K562 (cell line): ENCODE measurements at regions not wholly inside any gene's neighbourhood (a gene's known extent, or its start where the extent isn't known, plus 50 kb on each side); places are given as distances from the start of the nearest gene placed in this dataset.

Experiments used
- ATF1 ChIP-seq, 2 experiments: fragments of 450-650 bp in 1 of 2; IDR thresholded peaks; 2 replicates each; pipeline ENCODE4 v1.6.1; 2016; ENCODE audit warnings: missing compliant biosample characterization in 1 of 2, missing genetic modification characterization in 1 of 2
- ATF4 ChIP-seq: fragments of 450-650 bp; formaldehyde crosslinking; IDR thresholded peaks from 2 replicates; pipeline ENCODE4 v1.4.0; 2022; ENCODE audit warnings: mild to moderate bottlenecking, moderate library complexity
- CSDE1 ChIP-seq, 2 experiments: fragments of 450-650 bp; IDR thresholded peaks; 2 replicates each; pipeline ENCODE4 v1.6.1; 2016; ENCODE audit warnings: mild to moderate bottlenecking in 1 of 2
- ELF2 ChIP-seq: fragments of 250-450 bp; sonication (Bioruptor Pico); IDR thresholded peaks from 2 replicates; pipeline ENCODE4 v1.5.0; 2021; ENCODE audit warnings: mild to moderate bottlenecking
- FOXP4 ChIP-seq: sonication (generic); formaldehyde crosslinking; IDR thresholded peaks from 2 replicates; pipeline ENCODE4 v1.8.0; 2022; ENCODE audit warnings: mild to moderate bottlenecking, missing genetic modification reagents, borderline replicate concordance
- GABPB2 ChIP-seq: fragments of 250-450 bp; sonication (Bioruptor Pico); conservative IDR thresholded peaks from 2 replicates; pipeline ENCODE4 v1.5.1; 2021; ENCODE audit warnings: mild to moderate bottlenecking
- GTF2F1 ChIP-seq: IDR thresholded peaks from 2 replicates; pipeline ENCODE4 v1.6.1; 2011; ENCODE audit warnings: low read depth, low read length, improper control_type of control experiment
- HDAC1 ChIP-seq, 2 experiments: fragments of 450-650 bp; IDR thresholded peaks; 2 replicates each; pipeline ENCODE4 v1.6.1; 2016 to 2017; ENCODE audit warnings: inconsistent platforms in 1 of 2, mild to moderate bottlenecking in 1 of 2, moderate library complexity in 1 of 2
- HDAC8 ChIP-seq: fragments of 450-650 bp; IDR thresholded peaks from 2 replicates; pipeline ENCODE4 v1.6.1; 2016; ENCODE audit warnings: mild to moderate bottlenecking, missing genetic modification characterization, moderate library complexity, missing compliant biosample characterization
- MEF2A ChIP-seq: IDR thresholded peaks from 2 replicates; pipeline ENCODE4 v1.6.1; 2011; ENCODE audit warnings: low read depth, mild to moderate bottlenecking, low read length, moderate library complexity; ENCODE audit not compliant: control insufficient read depth
- NCOA2 ChIP-seq, 2 experiments: fragments of 450-650 bp; IDR thresholded peaks; 2 replicates each; pipeline ENCODE4 v1.6.1; 2018; ENCODE audit warnings: mild to moderate bottlenecking in 2 of 2, moderate library complexity in 1 of 2; ENCODE audit not compliant: partially characterized antibody in 2 of 2
- NFRKB ChIP-seq: fragments of 450-650 bp; IDR thresholded peaks from 2 replicates; pipeline ENCODE4 v1.6.1; 2016; ENCODE audit warnings: low read depth
- POLR2A ChIP-seq: fragments of 450-650 bp; conservative IDR thresholded peaks from 2 replicates; pipeline ENCODE4 v1.6.1; 2016
- RBFOX2 ChIP-seq: fragments of 200-400 bp; formaldehyde crosslinking; IDR thresholded peaks from 2 replicates; pipeline ENCODE4 v1.6.1; 2017; ENCODE audit warnings: low read depth, mild to moderate bottlenecking, low read length, moderate library complexity
- TBP ChIP-seq: optimal IDR thresholded peaks from 2 replicates; pipeline ENCODE3; 2011; ENCODE audit warnings: low read depth, low read length, improper control_type of control experiment
- TEAD1 ChIP-seq, 2 experiments: fragments of 450-650 bp in 1 of 2; sonication (generic) in 1 of 2; formaldehyde crosslinking; IDR thresholded peaks; 2 replicates each; pipeline versions ENCODE4 v1.4.0 to v1.8.0; 2020 to 2022; ENCODE audit warnings: mild to moderate bottlenecking in 2 of 2, missing genetic modification reagents in 1 of 2
- THRA ChIP-seq: fragments of 450-650 bp; IDR thresholded peaks from 2 replicates; pipeline ENCODE4 v1.6.1; 2017; ENCODE audit warnings: mild to moderate bottlenecking, moderate library complexity
- TRIM24 ChIP-seq, 2 experiments: fragments of 450-650 bp; IDR thresholded peaks; 2 replicates each; pipeline ENCODE4 v1.6.1; 2016
- ZNF146 ChIP-seq: IDR thresholded peaks from one replicate; pipeline ENCODE4 v1.6.1; 2018; ENCODE audit warnings: missing compliant biosample characterization; ENCODE audit not compliant: unreplicated experiment
- ZNF175 ChIP-seq: fragments of 200-800 bp; sonication (Bioruptor generic); IDR thresholded peaks from 2 replicates; pipeline ENCODE4 v1.6.1; 2016; ENCODE audit warnings: low read depth, mild to moderate bottlenecking, missing genetic modification characterization, missing compliant biosample characterization
- ZNF282 ChIP-seq: sonication (generic); formaldehyde crosslinking; IDR thresholded peaks from 2 replicates; pipeline ENCODE4 v1.8.1; 2023; ENCODE audit warnings: missing genetic modification reagents
- ZZZ3 ChIP-seq: fragments of 450-650 bp; IDR thresholded peaks from 2 replicates; pipeline ENCODE4 v1.6.1; 2016; ENCODE audit warnings: antibody characterized with exemption, mild to moderate bottlenecking, moderate library complexity
- TF ChIP-seq, protein P1 (sequence below): IDR thresholded peaks from 2 replicates; pipeline ENCODE4 v1.6.1; 2016; ENCODE audit warnings: missing genetic modification characterization, missing compliant biosample characterization
- TF ChIP-seq, protein P2 (sequence below): fragments of 450-650 bp; formaldehyde crosslinking; IDR thresholded peaks from 2 replicates; pipeline ENCODE4 v1.4.0; 2020; ENCODE audit warnings: mild to moderate bottlenecking, mixed read lengths

DNA sequence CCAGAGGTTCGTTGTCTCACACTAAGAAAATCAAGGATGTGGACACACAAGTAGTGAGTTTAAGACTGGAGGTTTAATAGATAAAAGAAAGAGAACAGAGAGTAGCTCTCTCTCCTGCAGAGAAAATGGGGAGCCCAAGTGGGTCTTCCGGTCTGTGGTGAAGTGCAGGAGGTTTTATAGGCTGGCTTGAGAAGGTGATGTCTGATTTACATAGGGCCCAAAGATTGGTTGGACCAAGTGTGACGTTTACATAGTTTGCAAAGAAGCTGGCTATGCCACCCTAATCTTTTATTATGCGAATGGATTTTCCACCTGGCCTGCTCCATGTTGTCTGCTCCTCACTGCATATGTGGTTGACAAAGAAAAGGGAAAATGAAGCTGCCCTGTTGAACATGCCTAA, 430.4 kb upstream of the TRIB2 start (continued):
- TF ChIP-seq ATF4 (CRISPR knock-in tag), result no peak
- TF ChIP-seq ZNF282 (CRISPR knock-in tag), result no peak
- TF ChIP-seq ELF2 (CRISPR knock-in tag), result no peak
- 0 out of 2 replicates have a peak, but pooled peaks have one; percentile 29 for TF ChIP-seq HDAC8 (tag)
- TF ChIP-seq, protein P1, sequence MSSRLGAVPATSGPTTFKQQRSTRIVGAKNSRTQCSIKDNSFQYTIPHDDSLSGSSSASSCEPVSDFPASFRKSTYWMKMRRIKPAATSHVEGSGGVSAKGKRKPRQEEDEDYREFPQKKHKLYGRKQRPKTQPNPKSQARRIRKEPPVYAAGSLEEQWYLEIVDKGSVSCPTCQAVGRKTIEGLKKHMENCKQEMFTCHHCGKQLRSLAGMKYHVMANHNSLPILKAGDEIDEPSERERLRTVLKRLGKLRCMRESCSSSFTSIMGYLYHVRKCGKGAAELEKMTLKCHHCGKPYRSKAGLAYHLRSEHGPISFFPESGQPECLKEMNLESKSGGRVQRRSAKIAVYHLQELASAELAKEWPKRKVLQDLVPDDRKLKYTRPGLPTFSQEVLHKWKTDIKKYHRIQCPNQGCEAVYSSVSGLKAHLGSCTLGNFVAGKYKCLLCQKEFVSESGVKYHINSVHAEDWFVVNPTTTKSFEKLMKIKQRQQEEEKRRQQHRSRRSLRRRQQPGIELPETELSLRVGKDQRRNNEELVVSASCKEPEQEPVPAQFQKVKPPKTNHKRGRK (tag), result no peak
- no peak for TF ChIP-seq MEF2A
- TF ChIP-seq ATF1 (CRISPR knock-in tag; IDR thresholded peaks at IDR 0.05), result no peak
- TF ChIP-seq ATF1 (tag; IDR thresholded peaks at IDR 0.05), result peak; percentile 49
- TF ChIP-seq ZZZ3, result no peak
- no peak for TF ChIP-seq TRIM24 (IDR thresholded peaks at IDR 0.05)
- TF ChIP-seq POLR2A, result peak; percentile 66
- TF ChIP-seq FOXP4 (CRISPR knock-in tag), result no peak
- 0 out of 2 replicates have a peak, but pooled peaks have one; percentile 22 for TF ChIP-seq ZNF175 (CRISPR knock-in tag)
- TF ChIP-seq GTF2F1, result no peak
- no peak for TF ChIP-seq THRA
- TF ChIP-seq CSDE1 (IDR thresholded peaks at IDR 0.05), result no peak
- peak in 1 of 2 experiments; percentile 41; a peak in 1 of 4 replicates for TF ChIP-seq TEAD1 (CRISPR knock-in tag; IDR thresholded peaks at IDR 0.05)
- no peak for TF ChIP-seq NFRKB
- peak; percentile 40 for TF ChIP-seq TBP
- peak; percentile 47 for TF ChIP-seq RBFOX2
- TF ChIP-seq, protein P2, sequence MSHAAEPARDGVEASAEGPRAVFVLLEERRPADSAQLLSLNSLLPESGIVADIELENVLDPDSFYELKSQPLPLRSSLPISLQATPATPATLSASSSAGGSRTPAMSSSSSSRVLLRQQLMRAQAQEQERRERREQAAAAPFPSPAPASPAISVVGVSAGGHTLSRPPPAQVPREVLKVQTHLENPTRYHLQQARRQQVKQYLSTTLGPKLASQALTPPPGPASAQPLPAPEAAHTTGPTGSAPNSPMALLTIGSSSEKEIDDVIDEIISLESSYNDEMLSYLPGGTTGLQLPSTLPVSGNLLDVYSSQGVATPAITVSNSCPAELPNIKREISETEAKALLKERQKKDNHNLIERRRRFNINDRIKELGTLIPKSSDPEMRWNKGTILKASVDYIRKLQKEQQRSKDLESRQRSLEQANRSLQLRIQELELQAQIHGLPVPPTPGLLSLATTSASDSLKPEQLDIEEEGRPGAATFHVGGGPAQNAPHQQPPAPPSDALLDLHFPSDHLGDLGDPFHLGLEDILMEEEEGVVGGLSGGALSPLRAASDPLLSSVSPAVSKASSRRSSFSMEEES (CRISPR knock-in tag), result no peak
- TF ChIP-seq ZNF146 (CRISPR knock-in tag), result no peak
- TF ChIP-seq NCOA2 (IDR thresholded peaks at IDR 0.05; ENCODE audit: partially characterized antibody in 2 of 2), result no peak
- TF ChIP-seq GABPB2 (CRISPR knock-in tag), result no peak
- TF ChIP-seq HDAC1 (IDR thresholded peaks at IDR 0.05), result no peak
